ENCODE measurements at regions not wholly inside any gene's neighbourhood (a gene's known extent, or its start where the extent isn't known, plus 50 kb on each side); places are given as distances from the start of the nearest gene placed in this dataset.

GRCh38 chr13:107993239-107993949, 221.9 kb downstream of the LIG4 start:
- no peak for DNase-seq (ENCODE audit: low read depth, low spot score)
- no peak overlapping the region for H3K27ac ChIP-seq (ENCODE audit: low read depth, low read length)
- POLR2A ChIA-PET, result no interaction called here
- H3K9me3 ChIP-seq (ENCODE audit: control insufficient read depth, insufficient read depth, low read length), result no peaks in the 10 kb centered on the region
- no peak for TF ChIP-seq CTCF (IDR thresholded peaks at IDR 0.05; ENCODE audit: low read depth, low read length)
- CTCF ChIA-PET, result no interaction called here
- no peak overlapping the region for H3K4me3 ChIP-seq (ENCODE audit: low read depth, low read length)
- H3K27me3 ChIP-seq (ENCODE audit: control insufficient read depth, insufficient read depth, low read length), result no peaks in the 10 kb centered on the region

GRCh38 chr13:107992542-107992941, 222.8 kb downstream of the LIG4 start:
- no peak for DNase-seq (ENCODE audit: low read depth, low spot score)
- no peak overlapping the region for H3K4me3 ChIP-seq (ENCODE audit: low read depth, low read length)
- POLR2A ChIA-PET, result no interaction called here

GRCh38 chr13:107977071-107977574, 238.2 kb downstream of the LIG4 start:
- H3K27ac ChIP-seq (ENCODE audit: low read depth, low read length), result no peak overlapping the region
- CTCF ChIA-PET, result no interaction called here
- TF ChIP-seq CTCF (IDR thresholded peaks at IDR 0.05; ENCODE audit: low read depth, low read length), result no peak

More at GRCh38 chr13:107992542-107992941, 222.8 kb downstream of the LIG4 start:
- CTCF ChIA-PET, result no interaction called here
- Histone ChIP-seq H3K27ac (ENCODE audit: low read depth, low read length) (no peak overlapping the region), H3K9me3 (ENCODE audit: control insufficient read depth, insufficient read depth, low read length) (no peaks in the 10 kb centered on the region), H3K27me3 (ENCODE audit: control insufficient read depth, insufficient read depth, low read length) (no peaks in the 10 kb centered on the region)
- TF ChIP-seq CTCF (IDR thresholded peaks at IDR 0.05; ENCODE audit: low read depth, low read length), result no peak

DNA sequence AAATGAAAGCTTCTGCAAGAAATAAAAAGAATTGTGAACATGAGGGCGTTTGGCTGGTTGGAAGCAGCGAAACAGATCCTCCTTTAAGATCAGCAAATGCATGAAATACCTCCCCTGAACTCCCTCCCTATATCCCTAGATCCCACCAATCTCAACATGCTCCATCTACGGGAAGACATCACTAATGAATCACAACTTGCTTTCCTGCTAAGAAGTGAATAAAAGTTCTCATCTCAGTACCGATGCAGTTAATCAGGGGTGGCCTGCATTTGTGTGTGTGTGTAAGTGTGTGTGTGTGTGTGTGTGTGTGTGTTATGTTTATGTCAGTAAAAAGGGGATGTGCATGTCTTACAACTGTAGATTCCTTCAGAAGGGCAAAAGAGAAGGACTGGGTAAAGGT, 238.7 kb downstream of the LIG4 start:
- POLR2A ChIA-PET, result no interaction called here
- H3K27me3 ChIP-seq (ENCODE audit: control insufficient read depth, insufficient read depth, low read length), result no peaks in the 10 kb centered on the region
- CTCF ChIA-PET, result no interaction called here
- no peak overlapping the region for H3K27ac ChIP-seq (ENCODE audit: low read depth, low read length)
- no peak for DNase-seq (ENCODE audit: low read depth, low spot score)
- no peak for TF ChIP-seq CTCF (IDR thresholded peaks at IDR 0.05; ENCODE audit: low read depth, low read length)
- no peak overlapping the region for H3K4me3 ChIP-seq (ENCODE audit: low read depth, low read length)
- no peaks in the 10 kb centered on the region for H3K9me3 ChIP-seq (ENCODE audit: control insufficient read depth, insufficient read depth, low read length)

More at GRCh38 chr13:107977071-107977574, 238.2 kb downstream of the LIG4 start:
- H3K4me3 ChIP-seq (ENCODE audit: low read depth, low read length), result no peak overlapping the region
- H3K27me3 ChIP-seq (ENCODE audit: control insufficient read depth, insufficient read depth, low read length), result no peaks in the 10 kb centered on the region
- no peak for DNase-seq (ENCODE audit: low read depth, low spot score)
- POLR2A ChIA-PET, result no interaction called here
- H3K9me3 ChIP-seq (ENCODE audit: control insufficient read depth, insufficient read depth, low read length), result no peaks in the 10 kb centered on the region

- Histone ChIP-seq H3K27me3 (ENCODE audit: control insufficient read depth, insufficient read depth, low read length) (no peaks in the 10 kb centered on the region), H3K27ac (ENCODE audit: low read depth, low read length) (no peak overlapping the region), H3K4me3 (ENCODE audit: low read depth, low read length) (no peak overlapping the region), H3K9me3 (ENCODE audit: control insufficient read depth, insufficient read depth, low read length) (no peaks in the 10 kb centered on the region)
- no peak for DNase-seq (ENCODE audit: low read depth, low spot score)
- no peak for TF ChIP-seq CTCF (IDR thresholded peaks at IDR 0.05; ENCODE audit: low read depth, low read length)
- CTCF ChIA-PET, result no interaction called here
- POLR2A ChIA-PET, result no interaction called here
Measured at GRCh38 chr13:107974409-107974808, 240.9 kb downstream of the LIG4 start.
